ENCODE measurements at regions not wholly inside any gene's neighbourhood (a gene's known extent, or its start where the extent isn't known, plus 50 kb on each side); places are given as distances from the start of the nearest gene placed in this dataset.

DNA sequence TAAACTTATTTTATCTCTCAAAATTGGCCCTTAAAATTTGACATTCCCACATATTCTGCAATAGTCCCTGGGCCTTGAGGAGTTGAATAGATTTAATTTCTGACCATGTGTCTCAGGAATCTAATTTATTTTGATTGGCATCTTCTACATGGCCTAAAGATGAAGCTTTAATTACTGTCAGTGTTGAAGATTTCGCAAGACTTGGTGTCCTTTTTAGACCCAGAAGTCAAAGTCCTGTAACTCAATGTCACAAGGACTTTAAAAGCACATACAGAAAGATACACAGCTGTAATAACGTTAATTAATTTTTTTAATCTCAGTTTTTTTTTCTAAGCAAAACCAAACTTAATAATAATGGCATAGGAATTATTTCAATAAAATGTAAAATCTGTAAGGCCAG lies 163.9 kb downstream of the SUCNR1 start:
- Histone ChIP-seq H3K9me3 (ENCODE audit: control insufficient read depth in 1 of 2, insufficient read depth in 1 of 2, low read depth in 1 of 2, low read length in 2 of 2) (no peaks in the 10 kb centered on the region), H4K20me1 (ENCODE audit: insufficient read depth) (no peaks in the 10 kb centered on the region), H3K4me3 (replicated peaks in 1 of 2; ENCODE audit: low read depth in 1 of 2, low read length in 2 of 2) (no peak overlapping the region), H3K27me3 (ENCODE audit: insufficient read depth, low read length) (no peaks in the 10 kb centered on the region), H3K27ac (ENCODE audit: low read depth, low read length) (no peak overlapping the region), H3K4me1 (ENCODE audit: control insufficient read depth in 1 of 2, insufficient read depth in 2 of 2, low read length in 2 of 2) (no peaks in the 10 kb centered on the region), H2AFZ (ENCODE audit: low read depth, low read length, poor library complexity, severe bottlenecking) (no peak overlapping the region), H3K36me3 (ENCODE audit: control insufficient read depth in 1 of 2, insufficient read depth in 2 of 2, low read length in 2 of 2) (no peaks in the 10 kb centered on the region), H3K9me2 (ENCODE audit: insufficient read depth) (no peaks in the 10 kb centered on the region), H3K4me2 (ENCODE audit: low read length) (no peak overlapping the region), H3K79me2 (ENCODE audit: insufficient read depth, low read length) (no peaks in the 10 kb centered on the region), H3K9ac (ENCODE audit: low read length) (no peak overlapping the region)
- TF ChIP-seq FOSL1 (IDR thresholded peaks at IDR 0.05; ENCODE audit: low read depth) (no peak), CTCF (IDR thresholded peaks at IDR 0.05 in 2 of 3, conservative IDR thresholded peaks at IDR 0.05 in 1 of 3; ENCODE audit: borderline replicate concordance in 1 of 3, insufficient read depth in 1 of 3, low read depth in 2 of 3, low read length in 2 of 3) (no peak), YY1 (IDR thresholded peaks at IDR 0.05; ENCODE audit: extremely low read depth, insufficient replicate concordance, low read depth, low read length) (no peak), SP1 (IDR thresholded peaks at IDR 0.05; ENCODE audit: low read depth) (no peak), ELF1 (IDR thresholded peaks at IDR 0.05; ENCODE audit: borderline replicate concordance, low read depth) (no peak), ZNF274 (IDR thresholded peaks at IDR 0.05; ENCODE audit: low read depth, low read length) (no peak), CEBPB (IDR thresholded peaks at IDR 0.05; ENCODE audit: low read depth) (no peak), TCF7L2 (IDR thresholded peaks at IDR 0.05; ENCODE audit: borderline replicate concordance, extremely low read depth, insufficient read depth, insufficient read length) (no peak)
- POLR2A ChIA-PET = no interaction called here
- no TSS peak for BruUV-seq (replicated peaks)
- CTCF ChIA-PET = no interaction called here
- RAD21 ChIA-PET (ENCODE audit: low non-redundant PET in 1 of 2, low total read pairs in 2 of 2, uncharacterized antibody in 2 of 2, unreplicated experiment in 2 of 2) = no interaction called here
- DNase-seq (ENCODE audit: low read depth, low spot score) (no peak), ATAC-seq (no peak)
- intact Hi-C loops (cut with micrococcal nuclease) = no loop called here

DNA sequence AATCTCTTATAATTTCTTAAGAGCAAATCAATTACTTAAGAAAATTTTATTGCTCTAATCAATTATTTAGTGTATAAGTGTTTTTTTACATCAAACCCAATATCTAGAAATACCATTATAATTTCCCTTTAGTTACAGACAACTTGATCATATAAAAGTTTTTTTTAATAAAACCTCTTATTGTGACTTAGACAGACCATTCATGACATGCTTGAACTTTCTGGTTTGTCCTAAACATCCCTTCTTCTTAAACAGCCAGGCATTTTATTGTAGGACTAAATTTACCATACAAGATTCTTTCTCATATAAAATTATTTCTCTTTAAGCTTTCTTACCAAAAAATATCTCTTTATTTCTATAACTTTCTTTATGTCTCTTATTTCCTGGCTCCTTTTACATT lies 164.5 kb downstream of the SUCNR1 start:
- H3K4me1 ChIP-seq (ENCODE audit: control insufficient read depth in 1 of 2, insufficient read depth in 2 of 2, low read length in 2 of 2) = no peaks in the 10 kb centered on the region
- no peaks in the 10 kb centered on the region for H3K36me3 ChIP-seq (ENCODE audit: control insufficient read depth in 1 of 2, insufficient read depth in 2 of 2, low read length in 2 of 2)
- no TSS peak for BruUV-seq (replicated peaks)
- CTCF ChIA-PET = no interaction called here
- no peaks in the 10 kb centered on the region for H3K9me3 ChIP-seq (ENCODE audit: control insufficient read depth in 1 of 2, insufficient read depth in 1 of 2, low read depth in 1 of 2, low read length in 2 of 2)
- TF ChIP-seq CBX3 (IDR thresholded peaks at IDR 0.05; ENCODE audit: low read depth) = peak; percentile 54; the same call in 1 of the 2 replicates
- no peak for TF ChIP-seq TCF7L2 (IDR thresholded peaks at IDR 0.05; ENCODE audit: borderline replicate concordance, extremely low read depth, insufficient read depth, insufficient read length)
- H3K27ac ChIP-seq (ENCODE audit: low read depth, low read length) = no peak overlapping the region
- H3K27me3 ChIP-seq (ENCODE audit: insufficient read depth, low read length) = no peaks in the 10 kb centered on the region
- intact Hi-C loops (cut with micrococcal nuclease) = no loop called here
- no peak overlapping the region for H3K9ac ChIP-seq (ENCODE audit: low read length)
- H3K79me2 ChIP-seq (ENCODE audit: insufficient read depth, low read length) = no peaks in the 10 kb centered on the region
- H3K9me2 ChIP-seq (ENCODE audit: insufficient read depth) = no peaks in the 10 kb centered on the region
- ATAC-seq (no peak), DNase-seq (ENCODE audit: low read depth, low spot score) (no peak)
- RAD21 ChIA-PET (ENCODE audit: low non-redundant PET in 1 of 2, low total read pairs in 2 of 2, uncharacterized antibody in 2 of 2, unreplicated experiment in 2 of 2) = no interaction called here
- POLR2A ChIA-PET = no interaction called here
- H2AFZ ChIP-seq (ENCODE audit: low read depth, low read length, poor library complexity, severe bottlenecking) = no peak overlapping the region
- no peak overlapping the region for H3K4me3 ChIP-seq (replicated peaks in 1 of 2; ENCODE audit: low read depth in 1 of 2, low read length in 2 of 2)
- H4K20me1 ChIP-seq (ENCODE audit: insufficient read depth) = no peaks in the 10 kb centered on the region
- H3K4me2 ChIP-seq (ENCODE audit: low read length) = no peak overlapping the region

Data from HCT116 (cell line).